SK-N-MC (cell line): ENCODE measurements at regions not wholly inside any gene's neighbourhood (a gene's known extent, or its start where the extent isn't known, plus 50 kb on each side); places are given as distances from the start of the nearest gene placed in this dataset.

Experiments used
- DNase-seq: peaks from one replicate; pipeline ENCODE4 v3.0.0-alpha.2; 2011; ENCODE audit warnings: low read depth, low spot score
- H3K27ac ChIP-seq: fragments of 200-600 bp; sonication (generic); 2 replicates; pipeline ENCODE4 v1.5.1; 2016; ENCODE audit warnings: mixed run types
- H3K36me3 ChIP-seq: fragments of 200-600 bp; sonication (generic); 2 replicates; pipeline ENCODE4 v1.6.1; 2017; ENCODE audit warnings: antibody characterized with exemption, low read length, mixed read lengths; ENCODE audit not compliant: insufficient read depth
- H3K4me3 ChIP-seq: fragments of 200-600 bp; sonication (generic); 2 replicates; pipeline ENCODE4 v1.5.1; 2016
- H3K9ac ChIP-seq: fragments of 200-600 bp; sonication (generic); 2 replicates; pipeline ENCODE4 v1.8.0; 2017; ENCODE audit warnings: mixed run types, mixed read lengths; ENCODE audit not compliant: insufficient read length
- H3K9me3 ChIP-seq: fragments of 200-600 bp; sonication (generic); 2 replicates; pipeline ENCODE4 v1.6.1; 2017; ENCODE audit warnings: low read depth, mild to moderate bottlenecking, antibody characterized with exemption, low read length, moderate library complexity, mixed read lengths
- EZH2 ChIP-seq: fragments of 200-600 bp; sonication (generic); IDR thresholded peaks from one replicate; pipeline ENCODE4 v1.6.1; 2017; ENCODE audit warnings: antibody characterized with exemption
- FOXP2 ChIP-seq: optimal IDR thresholded peaks from 2 replicates; pipeline ENCODE3; 2011; ENCODE audit warnings: mild to moderate bottlenecking, moderate library complexity; ENCODE audit not compliant: insufficient read depth; ENCODE audit errors: extremely low read length, control extremely low read depth
- POLR2AphosphoS5 ChIP-seq: IDR thresholded peaks from 2 replicates; pipeline ENCODE4 v1.6.1; 2012; ENCODE audit warnings: mild to moderate bottlenecking, low read depth, low read length, borderline replicate concordance

- no peak for TF ChIP-seq FOXP2
- no peak for TF ChIP-seq POLR2AphosphoS5
- TF ChIP-seq EZH2 = no peak
- H3K36me3 ChIP-seq = no peaks in the 10 kb centered on the region
- H3K9ac ChIP-seq = no peak overlapping the region
- H3K4me3 ChIP-seq = no peak overlapping the region
- DNase-seq = no peak
- H3K9me3 ChIP-seq = no peaks in the 10 kb centered on the region
- no peak overlapping the region for H3K27ac ChIP-seq
Observed at GRCh38 chrX:68940601-68941000, 111.8 kb downstream of the EFNB1 start.

GRCh38 chrX:68939868-68940267 lies 111.0 kb downstream of the EFNB1 start:
- no peak overlapping the region for H3K4me3 ChIP-seq
- no peak overlapping the region for H3K27ac ChIP-seq
- TF ChIP-seq POLR2AphosphoS5 (no peak), FOXP2 (no peak)
- H3K36me3 ChIP-seq = no peaks in the 10 kb centered on the region
- H3K9ac ChIP-seq = no peak overlapping the region
- no peaks in the 10 kb centered on the region for H3K9me3 ChIP-seq
- no peak for DNase-seq

- TF ChIP-seq POLR2AphosphoS5 (no peak), EZH2 (no peak), FOXP2 (no peak)
- no peak overlapping the region for H3K9ac ChIP-seq
- H3K9me3 ChIP-seq = no peaks in the 10 kb centered on the region
- no peak for DNase-seq
- H3K36me3 ChIP-seq = no peaks in the 10 kb centered on the region
- H3K4me3 ChIP-seq = no peak overlapping the region
- no peak overlapping the region for H3K27ac ChIP-seq
Observed at GRCh38 chrX:68938244-68939004, 109.6 kb downstream of the EFNB1 start.

- Histone ChIP-seq H3K9me3 (no peaks in the 10 kb centered on the region), H3K27ac (no peak overlapping the region), H3K4me3 (no peak overlapping the region), H3K36me3 (no peaks in the 10 kb centered on the region), H3K9ac (no peak overlapping the region)
- DNase-seq = no peak
- TF ChIP-seq FOXP2 (no peak), POLR2AphosphoS5 (no peak), EZH2 (no peak)
Observed at GRCh38 chrX:68937581-68937980, 108.8 kb downstream of the EFNB1 start.

GRCh38 chrX:68936608-68937007 lies 107.8 kb downstream of the EFNB1 start:
- Histone ChIP-seq H3K4me3 (no peak overlapping the region), H3K36me3 (no peaks in the 10 kb centered on the region), H3K9me3 (no peaks in the 10 kb centered on the region), H3K9ac (no peak overlapping the region), H3K27ac (no peak overlapping the region)
- DNase-seq = no peak
- no peak for TF ChIP-seq POLR2AphosphoS5
- TF ChIP-seq FOXP2 = no peak
- TF ChIP-seq EZH2 = no peak

GRCh38 chrX:68936126-68936525 lies 107.3 kb downstream of the EFNB1 start:
- Histone ChIP-seq H3K9me3 (no peaks in the 10 kb centered on the region), H3K4me3 (no peak overlapping the region), H3K27ac (no peak overlapping the region), H3K9ac (no peak overlapping the region), H3K36me3 (no peaks in the 10 kb centered on the region)
- no peak for DNase-seq
- TF ChIP-seq POLR2AphosphoS5 = no peak
- no peak for TF ChIP-seq EZH2

GRCh38 chrX:68935362-68935761 lies 106.5 kb downstream of the EFNB1 start:
- H3K27ac ChIP-seq = no peak overlapping the region
- no peak overlapping the region for H3K9ac ChIP-seq
- DNase-seq = no peak
- no peaks in the 10 kb centered on the region for H3K9me3 ChIP-seq
- no peak overlapping the region for H3K4me3 ChIP-seq
- TF ChIP-seq EZH2 = no peak
- no peak for TF ChIP-seq POLR2AphosphoS5
- no peak for TF ChIP-seq FOXP2
- H3K36me3 ChIP-seq = no peaks in the 10 kb centered on the region

GRCh38 chrX:68934922-68935321 lies 106.1 kb downstream of the EFNB1 start:
- Histone ChIP-seq H3K9ac (no peak overlapping the region), H3K4me3 (no peak overlapping the region), H3K27ac (no peak overlapping the region), H3K36me3 (no peaks in the 10 kb centered on the region), H3K9me3 (no peaks in the 10 kb centered on the region)
- no peak for DNase-seq
- TF ChIP-seq EZH2 = no peak
- no peak for TF ChIP-seq FOXP2
- no peak for TF ChIP-seq POLR2AphosphoS5

GRCh38 chrX:68934421-68934820 lies 105.6 kb downstream of the EFNB1 start:
- H3K9me3 ChIP-seq = no peaks in the 10 kb centered on the region
- H3K36me3 ChIP-seq = no peaks in the 10 kb centered on the region
- H3K4me3 ChIP-seq = no peak overlapping the region
- DNase-seq = no peak
- TF ChIP-seq POLR2AphosphoS5 (no peak), FOXP2 (no peak)
- no peak overlapping the region for H3K9ac ChIP-seq
- H3K27ac ChIP-seq = 0 out of 2 replicates have a peak overlapping the region, but pooled peaks have one; percentile 5
